NCI-H2196 treated with DMSO at 0.1 percent for 48 hours (cell line): ENCODE measurements at regions not wholly inside any gene's neighbourhood (a gene's known extent, or its start where the extent isn't known, plus 50 kb on each side); places are given as distances from the start of the nearest gene placed in this dataset.

Source experiments
- DNase-seq: peaks from one replicate; lab custom pipeline; 2025; ENCODE audit not compliant: unreplicated experiment; lab: John Stamatoyannopoulos, UW

- DNase-seq, result no peak
Observed at GRCh38 chr1:117261424-117261785, 50.7 kb upstream of the VTCN1 start.

DNA sequence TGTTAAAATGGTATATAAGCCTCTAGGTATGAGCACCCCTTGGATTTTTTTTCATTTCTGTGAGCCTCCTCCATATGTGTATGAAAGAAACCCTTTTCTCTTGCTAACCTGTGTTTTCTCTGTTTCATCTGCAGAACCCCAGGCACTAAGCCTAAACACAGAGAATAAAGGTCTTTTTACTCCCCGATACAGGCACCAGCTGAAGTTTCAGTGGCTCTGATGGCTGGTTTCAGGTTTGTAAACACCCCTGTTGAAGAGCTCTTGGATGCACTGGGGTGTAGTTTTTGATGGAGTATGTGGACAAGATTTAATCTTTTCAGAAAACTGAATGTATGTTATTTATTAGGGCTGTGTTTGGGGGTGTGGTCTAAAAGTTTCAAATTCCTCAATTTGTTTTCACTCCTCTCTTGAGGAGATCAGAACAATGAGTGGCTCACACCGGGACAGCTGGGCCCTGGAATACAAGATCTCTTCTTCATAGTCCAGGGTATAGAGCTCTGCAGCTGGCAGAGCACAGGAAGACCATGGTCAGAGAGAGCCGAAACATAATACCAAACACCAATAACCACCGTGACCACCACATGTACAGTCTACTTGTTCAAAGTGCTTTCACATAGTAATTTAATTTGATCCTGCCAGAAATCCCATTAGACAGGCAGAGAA, 50.2 kb upstream of the VTCN1 start:
- no peak for DNase-seq
